Upper lobe of left lung (tissue), 4 donors: ENCODE measurements at regions not wholly inside any gene's neighbourhood (a gene's known extent, or its start where the extent isn't known, plus 50 kb on each side); places are given as distances from the start of the nearest gene placed in this dataset.

Experiments
- CTCF ChIP-seq, 6 experiments: fragments of 450-650 bp in 4 of 6; fragments of 200-600 bp in 2 of 6; sonication (generic) in 2 of 6; IDR thresholded peaks; one replicate each; pipeline ENCODE4 v1.5.1; 2016 to 2019; ENCODE audit warnings: antibody characterized with exemption in 6 of 6
- POLR2A ChIP-seq, 4 donors: fragments of 450-650 bp; IDR thresholded peaks; one replicate each; pipeline ENCODE4 v1.5.1; 2016 to 2017; ENCODE audit warnings: antibody characterized with exemption in 4 of 4, mild to moderate bottlenecking in 2 of 4
- POLR2AphosphoS5 ChIP-seq, 2 donors: sonication (generic); formaldehyde crosslinking; IDR thresholded peaks; one replicate each; pipeline ENCODE4 v1.5.1; 2017; ENCODE audit warnings: antibody characterized with exemption in 2 of 2

- TF ChIP-seq POLR2A (IDR thresholded peaks at IDR 0.05) (no peak), POLR2AphosphoS5 (IDR thresholded peaks at IDR 0.05) (no peak), CTCF (IDR thresholded peaks at IDR 0.05) (no peak)
Measured at GRCh38 chr2:4090668-4091630, 387.6 kb downstream of the DCDC2C start.
